HG02870 (cell line): ENCODE measurements at regions not wholly inside any gene's neighbourhood (a gene's known extent, or its start where the extent isn't known, plus 50 kb on each side); places are given as distances from the start of the nearest gene placed in this dataset.
"Not testable (repeated sequence)": the region's sequence is repeated elsewhere in the genome, so short reads cannot be mapped to it uniquely, and the experiment has no call there.

Source experiments
- ATAC-seq: cut with Tn5 transposase; IDR thresholded peaks from one replicate; pipeline ENCODE4 v1.9.1; 2021; ENCODE audit warnings: mild to moderate bottlenecking, moderate library complexity; ENCODE audit not compliant: unreplicated experiment

DNA sequence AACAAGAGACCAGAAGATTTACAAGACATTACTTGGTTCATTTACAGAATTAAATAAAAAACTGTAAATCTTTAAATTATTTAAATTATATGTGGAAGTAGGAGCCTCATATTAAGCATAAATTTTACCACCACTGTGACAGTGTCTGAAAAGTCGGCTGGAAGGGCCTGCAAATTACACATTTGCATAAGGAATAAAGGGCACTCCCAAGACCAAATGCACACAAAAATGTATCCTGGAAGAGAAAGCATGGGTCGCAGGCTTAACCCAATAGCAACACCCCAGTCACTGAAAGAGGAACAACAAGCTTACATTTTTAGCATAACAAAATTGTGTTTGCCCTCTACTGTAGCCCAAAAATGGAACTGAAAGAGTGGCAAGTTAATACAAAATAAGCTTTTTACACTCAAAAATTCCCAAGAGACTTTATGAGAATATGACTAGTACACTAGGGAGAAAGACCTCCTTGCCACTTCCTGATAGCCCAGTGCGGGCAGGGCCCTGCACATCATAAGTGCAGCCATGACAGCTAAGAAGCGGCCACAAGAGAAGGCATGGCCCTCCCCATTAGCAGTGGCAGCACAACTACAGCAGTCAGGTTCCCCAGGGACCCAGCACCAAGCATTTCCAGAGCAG is 482.0 kb downstream of the DTWD2 start:
- ATAC-seq, result peak; percentile 86

DNA sequence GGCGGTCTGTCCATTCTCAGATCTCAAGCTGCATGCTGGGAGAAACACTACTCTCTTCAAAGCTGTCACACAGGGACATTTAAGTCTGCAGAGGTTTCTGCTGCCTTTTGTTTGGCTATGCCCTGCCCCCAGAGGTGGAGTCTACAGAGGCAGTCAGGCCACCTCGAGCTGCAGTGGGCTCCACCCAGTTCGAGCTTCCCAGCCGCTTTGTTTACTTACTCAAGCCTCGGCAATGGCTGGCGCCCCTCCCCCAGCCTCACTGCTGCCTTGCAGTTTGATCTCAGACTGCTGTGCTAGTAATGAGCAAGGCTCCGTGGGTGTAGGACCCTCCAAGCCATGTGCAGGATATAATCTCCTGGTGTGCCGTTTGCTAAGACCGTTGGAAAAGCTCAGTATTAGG is 486.1 kb downstream of the DTWD2 start:
- not testable (repeated sequence) for ATAC-seq

GRCh38 chr5:118491351-118491750 is 497.0 kb downstream of the DTWD2 start:
- ATAC-seq, result no peak

DNA sequence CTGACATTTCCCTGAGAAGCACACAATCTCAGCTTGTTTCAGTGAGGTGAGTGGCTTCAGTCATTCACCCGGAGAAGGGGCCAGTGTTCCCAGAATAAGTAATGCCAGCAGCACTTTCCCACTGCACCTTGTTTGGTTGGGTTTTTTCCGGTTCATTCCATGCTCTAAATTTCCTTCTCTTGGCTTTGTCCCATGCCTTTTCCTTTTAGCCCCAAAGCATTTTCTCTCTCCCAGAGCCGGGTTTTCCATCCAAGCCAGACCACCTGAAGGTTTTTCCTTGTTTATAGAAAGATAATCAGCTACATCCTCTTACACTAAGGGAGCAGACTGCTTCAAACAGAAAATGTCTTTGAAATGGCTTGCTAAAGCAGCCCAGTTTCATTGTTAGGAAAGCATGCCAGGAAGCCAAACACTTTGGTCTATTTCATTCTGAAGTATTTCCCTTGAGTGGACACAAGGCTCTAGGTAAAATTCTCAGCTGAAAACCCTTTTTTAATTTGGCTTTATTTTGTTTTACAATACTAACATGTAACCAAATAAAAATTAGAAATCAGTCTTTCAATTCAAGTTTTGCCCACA is 501.6 kb downstream of the DTWD2 start:
- no peak for ATAC-seq

GRCh38 chr5:118479285-118479684 is 509.1 kb downstream of the DTWD2 start:
- no peak for ATAC-seq

DNA sequence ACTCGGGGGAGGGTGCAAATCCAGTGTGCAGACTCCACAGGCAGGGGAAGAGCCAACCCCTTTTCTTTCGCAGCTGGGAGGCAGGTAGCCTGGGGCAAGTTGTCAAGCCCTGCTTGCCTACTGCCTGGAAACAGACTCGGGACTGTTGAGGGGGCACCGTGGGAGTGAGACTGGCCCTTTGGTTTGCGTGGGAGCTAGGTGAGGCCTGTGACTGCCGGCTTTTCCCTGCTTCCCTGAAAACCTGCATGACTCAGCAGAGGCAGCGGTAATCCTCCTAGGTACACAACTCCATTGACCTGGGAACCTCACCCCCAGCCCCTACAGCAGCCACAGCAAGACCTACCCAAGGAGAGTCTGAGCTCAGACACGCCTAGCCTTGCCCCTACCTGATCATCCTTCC is 509.5 kb downstream of the DTWD2 start:
- no peak for ATAC-seq

- ATAC-seq, result no peak
These were observed 520.3 kb downstream of the DTWD2 start for GRCh38 chr5:118468085-118468484.

DNA sequence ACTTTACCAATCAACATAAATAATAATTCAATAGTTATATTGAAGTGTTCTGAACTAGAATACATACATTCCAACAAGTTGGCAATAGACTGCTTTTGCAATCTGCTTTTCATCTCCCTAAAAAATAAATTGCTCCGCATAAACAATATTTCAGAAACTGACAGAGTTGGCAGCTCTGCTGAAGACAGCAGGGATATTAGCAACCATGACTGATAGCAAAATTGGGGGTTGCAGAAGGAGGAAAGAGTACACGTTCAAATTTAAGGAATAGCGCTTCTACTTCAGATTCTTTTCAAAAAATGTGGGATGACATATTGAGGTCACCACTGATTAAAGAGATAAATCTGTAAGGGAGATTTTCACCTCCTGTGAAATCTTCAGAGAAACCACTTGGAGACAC is 521.2 kb downstream of the DTWD2 start:
- no peak for ATAC-seq

DNA sequence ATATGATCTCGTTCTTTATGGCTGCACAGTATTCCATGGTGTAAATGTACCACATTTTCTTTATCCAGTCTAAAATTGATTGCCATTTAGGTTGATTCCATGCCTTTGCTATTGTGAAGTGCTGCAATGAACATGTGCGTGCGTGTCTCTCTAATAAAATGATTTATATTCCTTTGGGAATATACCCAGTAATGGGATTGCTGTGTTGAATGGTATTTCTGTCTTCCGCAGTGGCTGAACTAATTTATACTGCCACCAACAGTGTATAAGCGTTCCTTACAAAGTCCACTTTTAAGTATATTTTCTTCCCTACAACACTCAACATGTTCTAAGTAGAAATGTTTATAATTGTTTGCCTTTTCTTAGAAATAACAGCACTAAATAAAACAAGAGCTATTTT is 521.9 kb downstream of the DTWD2 start:
- no peak for ATAC-seq

DNA sequence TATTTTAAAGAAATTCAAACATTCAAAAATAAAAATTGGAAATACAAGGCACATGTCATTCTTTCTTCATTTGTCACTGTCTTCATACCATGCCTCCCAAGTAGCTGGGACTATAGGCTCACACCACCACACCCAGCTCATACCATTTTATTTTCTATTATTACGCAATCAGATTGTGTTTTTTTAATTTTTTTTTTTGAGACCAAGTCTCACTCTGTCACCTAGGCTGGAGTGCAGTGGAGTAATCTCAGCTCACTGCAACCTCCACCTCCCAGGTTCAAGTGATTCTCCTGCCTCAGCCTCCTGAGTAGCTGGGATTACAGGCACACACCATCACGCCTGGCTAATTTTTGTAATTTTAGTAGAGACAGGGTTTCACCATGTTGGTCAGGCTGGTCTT is 526.1 kb downstream of the DTWD2 start:
- not testable (repeated sequence) for ATAC-seq

- no peak for ATAC-seq
These were observed 526.9 kb downstream of the DTWD2 start for GRCh38 chr5:118461436-118461835.

DNA sequence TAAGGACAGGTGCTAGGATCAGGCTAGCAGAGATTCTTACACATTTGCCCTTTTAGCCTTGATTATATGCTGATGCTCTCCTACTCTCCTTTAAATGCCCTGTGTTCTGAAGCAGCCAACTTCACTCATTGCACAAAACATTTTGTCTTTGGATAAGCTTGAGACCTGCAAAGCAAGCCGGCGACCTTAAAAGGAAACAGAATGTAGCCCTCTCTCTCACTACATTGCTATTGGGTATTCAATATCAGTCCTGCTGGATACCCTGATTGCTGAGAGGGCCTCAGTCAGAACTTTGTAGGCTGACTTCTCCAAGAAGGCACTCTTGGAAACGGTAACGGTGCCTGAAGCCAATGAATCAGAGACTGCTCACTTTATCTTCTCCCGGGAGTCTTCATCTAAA is 528.9 kb downstream of the DTWD2 start:
- ATAC-seq, result no peak

DNA sequence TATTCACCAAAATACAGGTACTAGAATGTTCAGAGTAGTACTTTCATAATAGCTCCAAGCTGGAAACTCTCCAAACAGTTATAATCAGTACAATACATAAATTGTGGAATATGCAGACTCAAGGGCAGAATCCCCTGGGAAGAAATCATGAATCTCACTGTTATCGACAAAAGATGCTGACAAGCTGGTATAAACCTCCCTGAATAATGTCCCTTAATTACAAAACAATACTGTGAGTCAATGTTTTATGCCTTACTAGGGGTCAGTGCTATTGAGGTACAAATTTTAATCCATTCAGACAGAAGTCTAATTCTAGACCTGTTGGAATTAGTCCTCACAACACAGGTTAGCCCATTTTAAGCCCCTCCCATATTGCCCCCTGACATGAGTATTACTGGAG is 532.3 kb downstream of the DTWD2 start:
- ATAC-seq, result no peak

DNA sequence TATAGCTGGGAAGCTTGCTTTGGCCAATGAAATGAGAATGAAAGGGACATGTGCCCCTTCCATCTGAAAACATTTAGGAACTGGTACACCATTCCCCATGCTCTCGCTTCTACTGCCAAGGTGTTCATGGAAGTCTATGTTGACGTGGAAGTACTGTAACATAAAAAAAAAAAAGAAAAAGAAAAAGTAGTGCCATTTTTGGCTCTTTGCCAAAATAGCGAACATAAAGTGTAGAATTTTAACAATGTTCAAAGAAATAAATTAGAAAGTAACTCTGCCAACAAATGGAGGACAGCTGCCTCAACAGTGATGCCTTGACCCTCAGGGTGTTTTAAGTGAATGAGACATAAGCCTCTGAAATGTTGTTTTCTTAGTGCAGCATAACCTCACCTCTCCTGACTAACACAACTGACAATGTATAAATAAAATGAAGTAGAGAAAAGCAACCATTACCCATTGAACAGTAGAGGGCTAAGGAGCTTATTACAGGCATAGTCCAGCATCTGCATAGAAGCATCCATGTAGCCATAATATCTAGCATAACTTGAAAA is 536.6 kb downstream of the DTWD2 start:
- no peak for ATAC-seq

GRCh38 chr5:118450554-118451332 is 537.6 kb downstream of the DTWD2 start:
- no peak for ATAC-seq

DNA sequence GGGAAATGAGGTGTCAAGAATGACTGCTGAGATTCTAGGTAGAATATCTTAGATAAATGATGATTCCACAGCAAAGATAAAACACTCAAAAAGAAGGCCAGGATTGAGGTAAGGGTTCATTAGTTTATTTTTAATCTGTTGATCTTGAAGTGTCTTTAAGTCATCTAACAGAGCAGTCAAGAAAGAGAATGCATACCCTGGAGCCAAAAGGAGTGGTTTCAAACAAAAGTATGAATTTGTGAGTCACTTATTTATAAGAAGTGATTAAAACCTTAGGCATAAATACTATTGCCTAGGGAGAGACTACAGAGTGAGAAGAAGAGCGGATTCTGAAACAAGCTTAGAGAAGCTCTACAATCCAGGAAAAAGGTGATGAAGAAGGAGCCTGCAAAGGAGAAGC is 541.0 kb downstream of the DTWD2 start:
- no peak for ATAC-seq

DNA sequence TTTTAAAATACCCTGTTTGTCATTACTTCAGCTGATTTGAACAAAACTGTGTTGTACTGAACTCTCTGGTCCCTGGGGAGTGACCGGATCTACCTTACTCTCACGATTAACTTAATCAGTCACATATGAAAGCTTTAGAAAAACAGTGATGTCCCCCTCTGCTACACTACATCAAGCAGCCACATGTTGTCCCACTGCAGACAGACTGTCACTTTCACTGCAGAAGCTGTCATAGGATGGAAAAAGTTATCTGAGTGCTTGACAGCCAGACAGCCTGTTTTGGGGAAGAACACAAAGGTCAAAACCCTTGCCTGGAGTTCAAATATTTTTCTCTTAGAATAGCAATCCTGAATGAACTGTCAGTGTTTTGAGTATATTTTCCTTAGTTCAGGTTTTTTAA is 546.4 kb downstream of the DTWD2 start:
- ATAC-seq, result no peak

DNA sequence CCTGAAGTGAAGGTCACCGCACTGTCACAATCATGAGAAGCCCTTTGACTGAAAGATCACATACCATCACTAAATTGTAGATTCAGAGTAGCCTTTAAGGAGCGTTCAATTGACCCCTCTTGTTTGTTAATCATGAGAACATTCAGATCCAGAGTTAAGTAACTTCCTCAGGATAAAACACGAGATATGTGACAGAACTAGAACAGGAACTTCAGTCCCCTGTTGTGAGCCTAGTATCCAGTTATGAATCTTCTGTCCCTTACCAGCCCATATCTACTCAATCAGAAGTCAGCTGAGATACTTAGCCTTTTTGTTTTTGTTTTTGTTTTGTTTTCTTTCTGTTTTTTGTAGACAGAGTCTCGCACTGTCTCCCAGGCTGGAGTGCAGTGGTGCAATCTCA is 547.3 kb downstream of the DTWD2 start:
- no peak for ATAC-seq

DNA sequence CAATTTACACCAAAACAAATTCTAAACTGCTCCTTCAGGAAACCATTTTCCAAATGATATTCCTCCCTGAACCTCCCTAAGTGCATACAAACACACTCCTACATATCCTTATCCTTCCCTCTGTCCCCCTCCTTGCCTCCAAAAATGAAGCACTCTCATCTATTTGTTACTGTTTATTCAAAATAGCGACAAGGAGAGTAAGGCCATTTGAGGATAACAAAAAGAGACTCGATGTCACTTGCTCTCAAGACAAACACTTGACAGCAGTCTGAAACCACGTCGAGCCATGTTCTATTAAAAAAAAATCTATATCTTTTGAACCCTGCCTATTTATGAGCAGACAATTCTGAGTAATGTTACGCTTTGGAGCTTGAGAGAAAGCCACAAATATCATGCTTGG is 547.9 kb downstream of the DTWD2 start:
- ATAC-seq, result no peak

DNA sequence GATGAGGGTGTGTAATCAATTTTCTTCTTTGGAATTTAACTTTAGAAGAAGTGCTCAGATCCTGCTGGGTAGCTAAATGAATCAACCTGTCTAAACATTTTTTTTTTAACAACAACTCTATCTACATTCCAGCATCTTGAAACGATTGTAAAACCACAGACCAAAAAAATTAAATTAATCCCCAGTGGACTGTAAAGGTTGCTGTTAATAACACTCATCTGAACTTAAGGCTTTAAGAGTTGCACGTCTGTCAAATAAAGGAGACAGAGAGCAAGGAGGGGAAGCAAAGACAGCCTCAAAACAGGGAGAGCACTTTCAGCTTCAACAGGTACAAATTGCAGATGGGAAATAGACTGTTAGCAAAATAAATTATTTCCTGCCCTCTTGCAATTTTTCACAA is 548.5 kb downstream of the DTWD2 start:
- no peak for ATAC-seq

DNA sequence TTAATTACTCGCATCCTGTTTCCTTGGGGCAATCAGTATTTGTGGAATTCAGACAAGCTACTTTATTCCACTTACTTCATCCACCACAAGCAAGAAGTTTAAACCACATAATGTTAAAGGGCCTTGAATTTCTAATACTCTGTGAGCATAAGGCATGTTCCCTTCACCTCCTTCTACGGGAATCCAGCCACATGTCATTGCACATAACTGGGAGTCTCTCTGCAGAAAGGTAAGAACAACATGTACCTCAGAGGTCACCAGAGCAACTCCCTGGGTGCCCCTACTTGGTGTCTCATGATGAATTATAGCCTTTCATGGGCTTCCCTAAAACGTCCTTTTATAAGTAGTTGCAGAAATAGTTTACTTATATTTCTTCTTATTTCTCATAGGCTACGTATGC is 553.2 kb downstream of the DTWD2 start:
- no peak for ATAC-seq

DNA sequence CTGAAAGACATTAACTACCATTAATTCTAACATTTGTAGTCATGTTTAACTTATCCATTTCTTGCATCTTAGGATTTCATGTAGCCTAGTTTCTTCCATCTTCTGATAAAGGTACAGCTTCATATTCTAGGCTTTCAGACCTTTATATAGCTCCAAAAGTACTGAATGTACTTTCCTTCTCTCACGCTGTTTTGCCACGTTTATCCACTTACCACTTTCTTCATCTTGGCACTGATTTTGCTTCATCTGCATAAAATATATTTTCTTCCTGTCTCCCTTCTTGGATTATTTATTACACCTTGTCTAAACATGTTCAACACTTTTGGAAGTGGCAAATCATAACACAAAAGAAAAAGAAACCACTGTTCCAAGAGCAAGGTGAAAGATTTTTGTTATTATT is 553.8 kb downstream of the DTWD2 start:
- no peak for ATAC-seq
